Nephron (organoid): ENCODE measurements at regions not wholly inside any gene's neighbourhood (a gene's known extent, or its start where the extent isn't known, plus 50 kb on each side); places are given as distances from the start of the nearest gene placed in this dataset.

Source experiments
- H3K27ac Mint-ChIP-seq, 3 experiments: 2 replicates each; pipeline ENCODE4 v1.8.0; 2020; ENCODE audit warnings: mixed read lengths in 3 of 3, mild to moderate bottlenecking in 2 of 3, moderate library complexity in 1 of 3
- H3K27me3 Mint-ChIP-seq: 2 replicates; pipeline ENCODE4 v1.8.0; 2021; ENCODE audit warnings: low read depth, mild to moderate bottlenecking, moderate library complexity, mixed read lengths
- H3K36me3 Mint-ChIP-seq: 2 replicates; pipeline ENCODE4 v1.8.0; 2020; ENCODE audit warnings: low read depth, mixed read lengths
- H3K4me1 Mint-ChIP-seq: 2 replicates; pipeline ENCODE4 v1.8.0; 2020; ENCODE audit warnings: mixed read lengths
- H3K4me3 Mint-ChIP-seq, 3 experiments: 2 replicates each; pipeline ENCODE4 v1.8.0; 2020; ENCODE audit warnings: mild to moderate bottlenecking in 3 of 3, mixed read lengths in 3 of 3, moderate library complexity in 2 of 3
- H3K9me3 Mint-ChIP-seq: 2 replicates; pipeline ENCODE4 v1.8.0; 2020; ENCODE audit warnings: mixed read lengths
- TF ChIP-seq, protein P1 (sequence below), 3 experiments: fragments of 200-600 bp; sonication (generic); IDR thresholded peaks; one replicate each; pipeline ENCODE4 v1.5.0; 2021; ENCODE audit warnings: antibody characterized with exemption in 3 of 3; ENCODE audit not compliant: unreplicated experiment in 3 of 3

DNA sequence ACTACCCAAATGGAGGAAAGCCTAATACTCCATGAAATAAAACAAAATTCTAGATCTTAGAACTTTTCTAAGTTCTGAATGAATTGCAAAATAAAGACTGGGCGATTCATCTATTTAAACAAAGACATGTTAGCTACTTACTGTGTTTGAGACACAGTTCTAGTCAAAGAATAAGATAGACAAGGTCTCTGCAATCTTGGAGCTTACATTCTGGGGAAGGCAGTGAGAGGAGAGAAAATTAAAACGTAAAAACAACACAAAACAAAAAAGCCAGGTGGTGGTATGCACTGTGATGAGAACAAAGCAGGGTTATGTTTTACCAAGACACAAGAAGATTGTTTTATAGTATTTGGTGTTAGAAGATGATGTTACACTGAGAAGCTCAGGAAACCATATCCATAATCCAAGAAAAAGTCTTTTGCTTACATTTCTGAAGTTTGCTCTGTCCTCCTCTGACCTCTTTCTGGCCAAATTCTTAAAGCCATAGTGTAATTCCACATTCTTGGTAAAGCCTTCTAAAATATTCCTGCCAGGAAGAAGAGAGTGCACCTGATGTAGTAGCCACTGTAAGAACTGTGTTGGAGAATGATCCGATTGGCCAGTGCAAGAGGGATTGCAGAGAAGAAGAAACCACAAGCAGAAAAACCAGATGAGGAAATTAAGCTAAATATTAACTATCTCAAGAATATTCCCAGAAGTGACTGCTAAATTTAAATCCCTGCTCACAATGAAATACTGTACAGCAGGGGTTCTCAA, 218.4 kb downstream of the PCSK1 start:
- TF ChIP-seq, protein P1, sequence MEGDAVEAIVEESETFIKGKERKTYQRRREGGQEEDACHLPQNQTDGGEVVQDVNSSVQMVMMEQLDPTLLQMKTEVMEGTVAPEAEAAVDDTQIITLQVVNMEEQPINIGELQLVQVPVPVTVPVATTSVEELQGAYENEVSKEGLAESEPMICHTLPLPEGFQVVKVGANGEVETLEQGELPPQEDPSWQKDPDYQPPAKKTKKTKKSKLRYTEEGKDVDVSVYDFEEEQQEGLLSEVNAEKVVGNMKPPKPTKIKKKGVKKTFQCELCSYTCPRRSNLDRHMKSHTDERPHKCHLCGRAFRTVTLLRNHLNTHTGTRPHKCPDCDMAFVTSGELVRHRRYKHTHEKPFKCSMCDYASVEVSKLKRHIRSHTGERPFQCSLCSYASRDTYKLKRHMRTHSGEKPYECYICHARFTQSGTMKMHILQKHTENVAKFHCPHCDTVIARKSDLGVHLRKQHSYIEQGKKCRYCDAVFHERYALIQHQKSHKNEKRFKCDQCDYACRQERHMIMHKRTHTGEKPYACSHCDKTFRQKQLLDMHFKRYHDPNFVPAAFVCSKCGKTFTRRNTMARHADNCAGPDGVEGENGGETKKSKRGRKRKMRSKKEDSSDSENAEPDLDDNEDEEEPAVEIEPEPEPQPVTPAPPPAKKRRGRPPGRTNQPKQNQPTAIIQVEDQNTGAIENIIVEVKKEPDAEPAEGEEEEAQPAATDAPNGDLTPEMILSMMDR (IDR thresholded peaks at IDR 0.05; ENCODE audit: unreplicated experiment in 3 of 3): no peak
- H3K4me1 Mint-ChIP-seq: no peaks in the 10 kb centered on the region
- no peak overlapping the region for H3K4me3 Mint-ChIP-seq
- no peaks in the 10 kb centered on the region for H3K27me3 Mint-ChIP-seq
- H3K36me3 Mint-ChIP-seq: no peaks in the 10 kb centered on the region
- peaks cover 4% of the 10 kb centered on the region for H3K9me3 Mint-ChIP-seq
- no peak overlapping the region for H3K27ac Mint-ChIP-seq

DNA sequence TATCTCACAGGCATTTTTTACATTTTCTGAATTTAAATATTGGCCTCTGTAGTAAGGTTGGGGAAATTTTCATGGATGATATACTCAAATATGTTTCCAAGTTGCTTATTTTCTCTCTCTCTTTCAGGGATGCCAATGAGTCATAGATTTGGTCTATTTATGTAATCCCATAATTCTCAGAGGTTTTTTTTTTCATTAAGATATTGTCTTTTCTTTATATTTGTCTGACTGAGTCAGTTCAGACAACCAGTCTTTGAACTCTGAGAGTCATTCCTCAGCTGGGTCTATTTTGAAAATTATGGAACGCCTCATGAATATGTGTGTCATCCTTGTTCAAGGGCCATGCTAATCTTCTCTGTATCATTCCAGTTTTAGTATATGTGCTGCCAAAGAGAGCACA, 223.2 kb downstream of the PCSK1 start:
- Mint-ChIP-seq H3K4me1 (no peaks in the 10 kb centered on the region), H3K27ac (no peak overlapping the region), H3K9me3 (peaks cover 36% of the 10 kb centered on the region), H3K36me3 (peaks cover 4% of the 10 kb centered on the region), H3K27me3 (no peaks in the 10 kb centered on the region), H3K4me3 (no peak overlapping the region)
- TF ChIP-seq, protein P1 (IDR thresholded peaks at IDR 0.05; ENCODE audit: unreplicated experiment in 3 of 3): no peak

DNA sequence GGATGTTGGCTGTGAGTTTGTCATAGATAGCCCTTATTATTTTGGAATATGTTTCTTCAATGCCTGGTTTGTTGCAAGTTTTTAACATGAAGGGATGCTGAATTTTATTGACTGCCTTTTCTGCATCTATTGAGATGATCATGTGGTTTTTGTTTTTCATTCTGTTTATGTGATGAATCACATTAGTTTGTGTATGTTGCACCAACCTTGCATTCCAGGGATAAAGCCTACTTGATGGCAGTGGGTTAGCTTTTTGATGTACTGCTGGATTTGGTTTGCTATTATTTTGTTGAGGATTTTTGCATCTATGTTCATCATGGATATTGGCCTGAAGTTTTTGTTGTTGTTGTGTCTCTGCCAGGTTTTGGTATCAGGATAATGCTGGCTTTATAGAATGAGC, 225.6 kb downstream of the PCSK1 start:
- no peak overlapping the region for H3K4me3 Mint-ChIP-seq

DNA sequence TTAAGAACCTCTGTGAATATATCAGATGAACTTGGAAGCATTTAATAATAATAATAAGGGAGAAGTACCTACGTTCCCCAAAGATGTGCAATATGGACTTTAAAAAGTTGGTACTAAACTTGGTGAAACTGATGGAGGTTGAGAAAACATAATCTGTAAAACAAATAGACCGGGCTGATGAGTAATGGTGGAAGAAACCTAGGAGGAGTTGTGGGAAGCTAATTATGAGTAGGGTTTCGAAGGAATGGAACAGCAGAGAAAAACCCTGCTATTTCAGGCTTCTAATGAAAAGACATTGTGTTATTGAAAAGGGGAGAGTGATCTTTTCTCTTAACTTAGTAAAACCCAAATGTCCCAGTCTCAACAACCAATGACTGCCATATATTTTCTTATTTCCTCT, 229.3 kb downstream of the PCSK1 start:
- Mint-ChIP-seq H3K4me1 (peaks cover 4% of the 10 kb centered on the region), H3K4me3 (no peak overlapping the region), H3K9me3 (peaks cover 25% of the 10 kb centered on the region), H3K27me3 (no peaks in the 10 kb centered on the region), H3K36me3 (peaks cover 4% of the 10 kb centered on the region), H3K27ac (no peak overlapping the region)
- TF ChIP-seq, protein P1 (IDR thresholded peaks at IDR 0.05; ENCODE audit: unreplicated experiment in 3 of 3): no peak

More for the DNA sequence above, 225.6 kb downstream of the PCSK1 start:
- Mint-ChIP-seq H3K36me3 (peaks cover 4% of the 10 kb centered on the region), H3K9me3 (peaks cover 36% of the 10 kb centered on the region), H3K27me3 (no peaks in the 10 kb centered on the region), H3K4me1 (no peaks in the 10 kb centered on the region), H3K27ac (no peak overlapping the region)
- TF ChIP-seq, protein P1 (IDR thresholded peaks at IDR 0.05; ENCODE audit: unreplicated experiment in 3 of 3): no peak

DNA sequence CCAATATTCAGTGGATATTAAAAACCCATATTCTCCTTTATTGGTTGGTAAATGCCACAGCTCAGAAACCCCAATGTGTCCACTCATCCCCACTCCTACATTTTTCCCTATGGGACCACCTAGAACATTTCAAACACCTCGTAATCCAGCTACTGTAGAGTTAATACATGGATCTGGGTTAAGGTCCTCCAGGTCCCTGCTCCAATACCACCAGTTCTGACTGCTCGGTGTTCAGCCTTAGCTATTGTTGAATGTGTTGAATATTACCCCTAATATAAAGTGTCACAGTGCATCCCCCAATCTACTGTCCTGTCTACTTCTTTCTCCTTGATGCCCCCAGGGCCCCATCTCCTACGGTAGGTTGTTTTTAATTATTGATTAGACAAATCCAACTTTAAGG, 231.5 kb downstream of the PCSK1 start:
- Mint-ChIP-seq H3K9me3 (peaks cover 2% of the 10 kb centered on the region), H3K4me3 (no peak overlapping the region), H3K4me1 (peaks cover 4% of the 10 kb centered on the region), H3K36me3 (no peaks in the 10 kb centered on the region), H3K27ac (no peak overlapping the region), H3K27me3 (no peaks in the 10 kb centered on the region)
- TF ChIP-seq, protein P1 (IDR thresholded peaks at IDR 0.05; ENCODE audit: unreplicated experiment in 3 of 3): no peak

DNA sequence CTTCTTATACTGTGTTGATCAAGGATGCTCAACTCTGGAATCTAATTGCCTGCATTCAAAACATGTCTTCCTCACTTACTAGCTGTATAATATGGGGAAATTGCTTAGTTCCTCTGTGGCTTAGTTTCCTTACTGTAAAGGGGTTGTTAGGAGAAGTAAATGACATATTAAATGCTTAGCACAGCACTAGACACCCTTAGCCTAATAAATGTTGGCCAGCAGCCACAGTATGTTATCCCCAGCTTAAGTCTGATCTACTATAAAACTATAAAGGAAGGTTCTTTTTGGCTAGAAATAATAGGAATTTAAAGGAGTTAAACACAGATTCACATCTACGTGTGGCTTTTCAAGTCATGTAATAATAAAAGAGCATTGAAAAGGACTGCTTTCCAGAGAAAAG, 232.4 kb downstream of the PCSK1 start:
- H3K9me3 Mint-ChIP-seq: no peaks in the 10 kb centered on the region
- peak overlapping the region; percentile 91 to 96 (median 96) for H3K27ac Mint-ChIP-seq
- no peak overlapping the region for H3K4me3 Mint-ChIP-seq

More for the DNA sequence above, 232.4 kb downstream of the PCSK1 start:
- Mint-ChIP-seq H3K27me3 (no peaks in the 10 kb centered on the region), H3K4me1 (peaks cover 4% of the 10 kb centered on the region), H3K36me3 (no peaks in the 10 kb centered on the region)
- TF ChIP-seq, protein P1 (IDR thresholded peaks at IDR 0.05; ENCODE audit: unreplicated experiment in 3 of 3): no peak
